GM23248 (cell line): ENCODE measurements at regions not wholly inside any gene's neighbourhood (a gene's known extent, or its start where the extent isn't known, plus 50 kb on each side); places are given as distances from the start of the nearest gene placed in this dataset.

Experiments
- EZH2 ChIP-seq: fragments of 200-600 bp; sonication (generic); IDR thresholded peaks from 2 replicates; pipeline ENCODE4 v1.6.1; 2018; ENCODE audit warnings: antibody characterized with exemption, mild to moderate bottlenecking; ENCODE audit not compliant: insufficient read depth, poor library complexity, severe bottlenecking
- EZH2phosphoT487 ChIP-seq: fragments of 200-600 bp; sonication (generic); IDR thresholded peaks from 2 replicates; pipeline ENCODE4 v1.6.1; 2018; ENCODE audit warnings: antibody characterized with exemption, moderate library complexity, mild to moderate bottlenecking, low read depth; ENCODE audit not compliant: insufficient read depth

GRCh38 chrX:35670889-35671288, 127.3 kb upstream of the MAGEB16 start:
- TF ChIP-seq EZH2 (no peak), EZH2phosphoT487 (no peak)
